ENCODE measurements at regions not wholly inside any gene's neighbourhood (a gene's known extent, or its start where the extent isn't known, plus 50 kb on each side); places are given as distances from the start of the nearest gene placed in this dataset.

GRCh38 chr15:25182098-25182478 is 227.3 kb downstream of the SNRPN start:
- no peak for TF ChIP-seq CTCF (IDR thresholded peaks at IDR 0.05)
- TF ChIP-seq EZH2 (IDR thresholded peaks at IDR 0.05; ENCODE audit: borderline replicate concordance, insufficient read depth, low read depth, low read length, poor library complexity, severe bottlenecking) = no peak
